ENCODE measurements at regions not wholly inside any gene's neighbourhood (a gene's known extent, or its start where the extent isn't known, plus 50 kb on each side); places are given as distances from the start of the nearest gene placed in this dataset.

DNA sequence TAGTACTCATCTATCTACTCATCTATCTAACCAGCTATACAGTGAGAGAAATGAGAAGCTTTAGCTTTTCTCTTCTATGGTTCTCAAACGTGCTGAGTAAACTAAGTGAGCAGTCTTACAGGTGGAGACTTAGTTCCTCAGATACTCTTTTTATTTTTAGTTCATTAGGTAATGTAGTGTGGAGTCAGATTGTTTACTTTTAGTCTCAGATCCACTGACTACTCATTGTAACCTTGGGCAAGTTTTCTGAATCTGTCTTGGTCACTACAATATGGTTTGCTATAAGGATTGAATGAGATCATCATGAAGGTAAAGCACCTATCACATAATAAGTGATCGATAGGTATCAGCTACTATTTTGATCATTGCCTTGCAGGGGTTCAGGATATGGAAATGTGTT is 160.1 kb downstream of the RAB38 start:
- Mint-ChIP-seq H3K27me3 (peaks cover 0 to 1% of the 10 kb centered on the region in 2 donors), H3K36me3 (no peaks in the 10 kb centered on the region), H3K4me1 (no peaks in the 10 kb centered on the region), H3K9me3 (no peaks in the 10 kb centered on the region), H3K27ac (no peak overlapping the region), H3K4me3 (no peak overlapping the region)
- POLR2A ChIA-PET: no interaction called here
- no peaks in the 10 kb centered on the region for H3K4me1 ChIP-seq (ENCODE audit: insufficient read depth, low read length)
- DNase-seq: no peak
- no peaks in the 10 kb centered on the region for H3K36me3 ChIP-seq (ENCODE audit: insufficient read depth, low read length)
- no peaks in the 10 kb centered on the region for H3K9me3 ChIP-seq (ENCODE audit: low read length)
- H3K27me3 ChIP-seq (ENCODE audit: insufficient read depth, low read length, poor library complexity, severe bottlenecking): no peaks in the 10 kb centered on the region
- no peak overlapping the region for H3K27ac ChIP-seq (ENCODE audit: low read depth, low read length)
- H3K4me3 ChIP-seq (ENCODE audit: low read length): no peak overlapping the region
- CTCF ChIA-PET: interaction anchor here (1.3 to 3.0 kb wide), 6 partner anchors 509 to 537 kb away, joined by 3 to 21 read pairs (median 10); no protein-coding TSS in a partner anchor

GRCh38 chr11:88013508-88014065 is 161.7 kb downstream of the RAB38 start:
- Mint-ChIP-seq H3K27me3 (peaks cover 0 to 1% of the 10 kb centered on the region in 2 donors), H3K9me3 (no peaks in the 10 kb centered on the region)
- CTCF ChIA-PET: no interaction called here

GRCh38 chr11:88012456-88012855 is 162.8 kb downstream of the RAB38 start:
- Mint-ChIP-seq H3K9me3 (no peaks in the 10 kb centered on the region), H3K27ac (no peak overlapping the region), H3K27me3 (peaks cover 0 to 1% of the 10 kb centered on the region in 2 donors), H3K36me3 (no peaks in the 10 kb centered on the region), H3K4me3 (no peak overlapping the region), H3K4me1 (no peaks in the 10 kb centered on the region)
- Histone ChIP-seq H3K4me3 (ENCODE audit: low read length) (no peak overlapping the region), H3K27me3 (ENCODE audit: insufficient read depth, low read length, poor library complexity, severe bottlenecking) (no peaks in the 10 kb centered on the region), H3K36me3 (ENCODE audit: insufficient read depth, low read length) (no peaks in the 10 kb centered on the region), H3K27ac (ENCODE audit: low read depth, low read length) (no peak overlapping the region), H3K4me1 (ENCODE audit: insufficient read depth, low read length) (no peaks in the 10 kb centered on the region), H3K9me3 (ENCODE audit: low read length) (no peaks in the 10 kb centered on the region)
- DNase-seq: no peak
- ChIA-PET CTCF (interaction anchor here (0.9 kb wide), 1 partner anchor 540 kb away, joined by 4 read pairs; no protein-coding TSS in a partner anchor), POLR2A (no interaction called here)

More at GRCh38 chr11:88013508-88014065, 161.7 kb downstream of the RAB38 start:
- DNase-seq: no peak
- Histone ChIP-seq H3K4me1 (ENCODE audit: insufficient read depth, low read length) (no peaks in the 10 kb centered on the region), H3K27me3 (ENCODE audit: insufficient read depth, low read length, poor library complexity, severe bottlenecking) (no peaks in the 10 kb centered on the region), H3K36me3 (ENCODE audit: insufficient read depth, low read length) (no peaks in the 10 kb centered on the region), H3K9me3 (ENCODE audit: low read length) (no peaks in the 10 kb centered on the region), H3K4me3 (ENCODE audit: low read length) (no peak overlapping the region), H3K27ac (ENCODE audit: low read depth, low read length) (no peak overlapping the region)
- H3K27ac Mint-ChIP-seq: no peak overlapping the region
- no peaks in the 10 kb centered on the region for H3K36me3 Mint-ChIP-seq
- POLR2A ChIA-PET: no interaction called here
- no peak overlapping the region for H3K4me3 Mint-ChIP-seq
- no peaks in the 10 kb centered on the region for H3K4me1 Mint-ChIP-seq

- Histone ChIP-seq H3K27ac (ENCODE audit: low read depth, low read length) (no peak overlapping the region), H3K4me1 (ENCODE audit: insufficient read depth, low read length) (no peaks in the 10 kb centered on the region), H3K36me3 (ENCODE audit: insufficient read depth, low read length) (no peaks in the 10 kb centered on the region), H3K4me3 (ENCODE audit: low read length) (no peak overlapping the region), H3K9me3 (ENCODE audit: low read length) (no peaks in the 10 kb centered on the region), H3K27me3 (ENCODE audit: insufficient read depth, low read length, poor library complexity, severe bottlenecking) (no peaks in the 10 kb centered on the region)
- no peaks in the 10 kb centered on the region for H3K36me3 Mint-ChIP-seq
- H3K27me3 Mint-ChIP-seq: peaks cover 1 to 4% of the 10 kb centered on the region in 2 donors
- no peak overlapping the region for H3K27ac Mint-ChIP-seq
- H3K9me3 Mint-ChIP-seq: no peaks in the 10 kb centered on the region
- CTCF ChIA-PET: no interaction called here
- POLR2A ChIA-PET: no interaction called here
- H3K4me3 Mint-ChIP-seq: no peak overlapping the region
- DNase-seq: no peak
- H3K4me1 Mint-ChIP-seq: no peaks in the 10 kb centered on the region
These were observed 199.2 kb downstream of the RAB38 start for GRCh38 chr11:87976009-87976408.

DNA sequence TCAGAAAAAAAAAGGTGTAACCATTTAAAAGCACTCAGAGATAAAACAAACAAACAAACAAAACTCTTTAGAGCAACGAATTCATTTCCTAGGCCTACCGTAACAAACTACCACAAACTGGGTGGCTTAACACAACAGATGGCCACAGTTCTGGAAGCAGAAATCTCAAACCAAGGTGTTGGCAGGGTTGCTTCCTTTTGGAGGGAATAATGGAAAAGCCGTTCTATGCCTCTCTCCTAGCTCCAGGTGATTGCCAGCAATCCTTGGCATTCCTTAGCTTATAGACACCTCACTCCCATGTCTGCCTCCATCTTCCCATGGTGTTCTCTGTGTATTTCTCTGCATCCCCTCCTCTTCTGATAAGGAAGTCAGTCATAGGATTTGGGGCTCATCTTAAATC is 200.4 kb downstream of the RAB38 start:
- Mint-ChIP-seq H3K4me1 (no peaks in the 10 kb centered on the region), H3K27me3 (peaks cover 3 to 4% of the 10 kb centered on the region in 2 donors), H3K9me3 (no peaks in the 10 kb centered on the region), H3K36me3 (no peaks in the 10 kb centered on the region), H3K27ac (no peak overlapping the region), H3K4me3 (no peak overlapping the region)
- H3K36me3 ChIP-seq (ENCODE audit: insufficient read depth, low read length): no peaks in the 10 kb centered on the region
- POLR2A ChIA-PET: no interaction called here
- CTCF ChIA-PET: no interaction called here
- H3K4me3 ChIP-seq (ENCODE audit: low read length): no peak overlapping the region
- no peaks in the 10 kb centered on the region for H3K9me3 ChIP-seq (ENCODE audit: low read length)
- no peaks in the 10 kb centered on the region for H3K27me3 ChIP-seq (ENCODE audit: insufficient read depth, low read length, poor library complexity, severe bottlenecking)
- H3K27ac ChIP-seq (ENCODE audit: low read depth, low read length): no peak overlapping the region
- no peak for DNase-seq
- H3K4me1 ChIP-seq (ENCODE audit: insufficient read depth, low read length): no peaks in the 10 kb centered on the region

GRCh38 chr11:87972133-87972532 is 203.1 kb downstream of the RAB38 start:
- Histone ChIP-seq H3K36me3 (ENCODE audit: insufficient read depth, low read length) (no peaks in the 10 kb centered on the region), H3K27ac (ENCODE audit: low read depth, low read length) (no peak overlapping the region), H3K27me3 (ENCODE audit: insufficient read depth, low read length, poor library complexity, severe bottlenecking) (no peaks in the 10 kb centered on the region), H3K4me1 (ENCODE audit: insufficient read depth, low read length) (no peaks in the 10 kb centered on the region), H3K9me3 (ENCODE audit: low read length) (no peaks in the 10 kb centered on the region), H3K4me3 (ENCODE audit: low read length) (no peak overlapping the region)
- H3K9me3 Mint-ChIP-seq: no peaks in the 10 kb centered on the region
- ChIA-PET POLR2A (no interaction called here), CTCF (no interaction called here)
- H3K27me3 Mint-ChIP-seq: peaks cover 4 to 6% of the 10 kb centered on the region in 2 donors
- no peaks in the 10 kb centered on the region for H3K36me3 Mint-ChIP-seq
- no peak overlapping the region for H3K4me3 Mint-ChIP-seq
- DNase-seq: no peak
- no peaks in the 10 kb centered on the region for H3K4me1 Mint-ChIP-seq
- H3K27ac Mint-ChIP-seq: no peak overlapping the region

DNA sequence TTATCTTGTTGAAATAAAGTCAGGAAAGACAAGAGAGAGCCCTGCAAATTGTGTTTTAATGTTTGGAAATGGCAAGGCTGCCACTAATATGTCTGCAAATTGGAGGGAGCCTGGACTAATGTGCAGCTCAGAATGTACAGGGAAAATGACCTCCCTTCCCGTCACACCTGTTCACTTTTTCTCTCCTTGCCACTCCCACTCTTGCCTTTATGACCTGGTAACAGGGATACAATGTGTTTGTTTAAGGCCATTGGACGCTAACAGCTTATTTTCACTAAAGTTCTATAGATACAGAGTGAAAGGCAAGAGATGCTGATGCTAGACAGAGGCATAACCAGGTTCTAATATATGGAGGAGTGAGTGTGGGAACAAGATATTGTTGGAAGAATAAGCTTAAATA is 203.9 kb downstream of the RAB38 start:
- Histone ChIP-seq H3K4me3 (ENCODE audit: low read length) (no peak overlapping the region), H3K4me1 (ENCODE audit: insufficient read depth, low read length) (no peaks in the 10 kb centered on the region), H3K27ac (ENCODE audit: low read depth, low read length) (no peak overlapping the region), H3K27me3 (ENCODE audit: insufficient read depth, low read length, poor library complexity, severe bottlenecking) (no peaks in the 10 kb centered on the region), H3K9me3 (ENCODE audit: low read length) (no peaks in the 10 kb centered on the region), H3K36me3 (ENCODE audit: insufficient read depth, low read length) (no peaks in the 10 kb centered on the region)
- Mint-ChIP-seq H3K36me3 (no peaks in the 10 kb centered on the region), H3K27me3 (peaks cover 4 to 6% of the 10 kb centered on the region in 2 donors), H3K9me3 (no peaks in the 10 kb centered on the region), H3K4me1 (no peaks in the 10 kb centered on the region), H3K4me3 (no peak overlapping the region), H3K27ac (no peak overlapping the region)
- CTCF ChIA-PET: no interaction called here
- POLR2A ChIA-PET: no interaction called here
- DNase-seq: no peak

DNA sequence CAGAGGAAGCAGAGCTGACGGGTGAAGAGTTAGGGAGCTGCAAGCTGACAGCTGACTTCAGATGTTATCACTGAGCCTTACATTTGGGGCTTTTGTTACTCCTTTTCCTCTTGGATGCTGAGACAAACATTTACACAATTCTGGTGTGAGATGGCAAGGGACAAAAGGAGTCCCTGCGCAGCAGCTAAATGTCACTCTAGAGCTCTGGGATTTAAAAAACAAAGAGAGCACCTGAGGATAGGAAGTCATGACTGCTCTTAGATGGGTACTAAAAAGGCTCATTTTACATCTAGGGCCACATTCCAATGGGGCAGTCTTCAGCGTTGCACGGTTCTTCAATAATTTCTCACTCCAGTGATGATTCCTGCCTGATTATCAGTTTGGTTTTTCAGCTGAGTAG is 204.5 kb downstream of the RAB38 start:
- CTCF ChIA-PET: no interaction called here
- no peak for DNase-seq
- Histone ChIP-seq H3K36me3 (ENCODE audit: insufficient read depth, low read length) (no peaks in the 10 kb centered on the region), H3K9me3 (ENCODE audit: low read length) (no peaks in the 10 kb centered on the region), H3K27ac (ENCODE audit: low read depth, low read length) (no peak overlapping the region), H3K4me1 (ENCODE audit: insufficient read depth, low read length) (no peaks in the 10 kb centered on the region), H3K4me3 (ENCODE audit: low read length) (no peak overlapping the region), H3K27me3 (ENCODE audit: insufficient read depth, low read length, poor library complexity, severe bottlenecking) (no peaks in the 10 kb centered on the region)
- no peak overlapping the region for H3K4me3 Mint-ChIP-seq
- H3K4me1 Mint-ChIP-seq: no peaks in the 10 kb centered on the region
- no peak overlapping the region for H3K27ac Mint-ChIP-seq
- no peaks in the 10 kb centered on the region for H3K9me3 Mint-ChIP-seq
- POLR2A ChIA-PET: no interaction called here
- H3K27me3 Mint-ChIP-seq: peaks cover 4 to 6% of the 10 kb centered on the region in 2 donors
- H3K36me3 Mint-ChIP-seq: no peaks in the 10 kb centered on the region

GRCh38 chr11:87967459-87967858 is 207.8 kb downstream of the RAB38 start:
- ChIA-PET POLR2A (no interaction called here), CTCF (no interaction called here)
- Mint-ChIP-seq H3K27ac (no peak overlapping the region), H3K36me3 (no peaks in the 10 kb centered on the region), H3K4me3 (no peak overlapping the region), H3K27me3 (peaks cover 5 to 6% of the 10 kb centered on the region in 2 donors), H3K4me1 (no peaks in the 10 kb centered on the region), H3K9me3 (no peaks in the 10 kb centered on the region)
- no peaks in the 10 kb centered on the region for H3K27me3 ChIP-seq (ENCODE audit: insufficient read depth, low read length, poor library complexity, severe bottlenecking)
- H3K4me1 ChIP-seq (ENCODE audit: insufficient read depth, low read length): no peaks in the 10 kb centered on the region
- H3K27ac ChIP-seq (ENCODE audit: low read depth, low read length): no peak overlapping the region
- H3K36me3 ChIP-seq (ENCODE audit: insufficient read depth, low read length): no peaks in the 10 kb centered on the region
- no peak for DNase-seq
- no peak overlapping the region for H3K4me3 ChIP-seq (ENCODE audit: low read length)
- H3K9me3 ChIP-seq (ENCODE audit: low read length): no peaks in the 10 kb centered on the region

All from CD8-positive, alpha-beta memory T cell (primary cell).